Activated T-helper 17 cell treated with anti-CD3 and anti-CD28 coated beads, Interleukin-2, amount 50 U/mL, for 72 hours (primary cell): ENCODE measurements at regions not wholly inside any gene's neighbourhood (a gene's known extent, or its start where the extent isn't known, plus 50 kb on each side); places are given as distances from the start of the nearest gene placed in this dataset.

Experiments used
- ATAC-seq: fragments of 150-1000 bp; cut with Tn5 transposase; replicated peaks from 2 replicates; pipeline ENCODE4 v1.10.0; 2021; ENCODE audit warnings: mild to moderate bottlenecking, moderate library complexity
- H3K27ac Mint-ChIP-seq: one replicate; pipeline ENCODE4 v1.8.0; 2022; ENCODE audit warnings: mixed read lengths
- H3K27me3 Mint-ChIP-seq: one replicate; pipeline ENCODE4 v1.8.0; 2022; ENCODE audit warnings: mixed read lengths
- H3K36me3 Mint-ChIP-seq: one replicate; pipeline ENCODE4 v1.8.0; 2022; ENCODE audit warnings: low read depth, mild to moderate bottlenecking, mixed read lengths
- H3K4me1 Mint-ChIP-seq: one replicate; pipeline ENCODE4 v1.8.0; 2022; ENCODE audit warnings: mixed read lengths
- H3K4me3 Mint-ChIP-seq: one replicate; pipeline ENCODE4 v1.8.0; 2022; ENCODE audit warnings: mild to moderate bottlenecking, mixed read lengths
- H3K9me3 Mint-ChIP-seq: one replicate; pipeline ENCODE4 v1.8.0; 2022; ENCODE audit warnings: mixed read lengths

- ATAC-seq = no peak
- Mint-ChIP-seq H3K9me3 (no peaks in the 10 kb centered on the region), H3K36me3 (no peaks in the 10 kb centered on the region), H3K27ac (no peak overlapping the region), H3K4me1 (no peaks in the 10 kb centered on the region), H3K27me3 (peaks cover 9% of the 10 kb centered on the region), H3K4me3 (no peak overlapping the region)
These were observed 367.1 kb downstream of the CDK5RAP2 start for GRCh38 chr9:120212853-120213200.

GRCh38 chr9:120212153-120212852 lies 367.7 kb downstream of the CDK5RAP2 start:
- no peak for ATAC-seq
- Mint-ChIP-seq H3K4me1 (no peaks in the 10 kb centered on the region), H3K27ac (no peak overlapping the region), H3K4me3 (no peak overlapping the region), H3K9me3 (no peaks in the 10 kb centered on the region), H3K36me3 (no peaks in the 10 kb centered on the region), H3K27me3 (peaks cover 9% of the 10 kb centered on the region)

- no peak for ATAC-seq
- H3K27ac Mint-ChIP-seq = no peak overlapping the region
- no peaks in the 10 kb centered on the region for H3K9me3 Mint-ChIP-seq
- H3K4me1 Mint-ChIP-seq = no peaks in the 10 kb centered on the region
- no peaks in the 10 kb centered on the region for H3K36me3 Mint-ChIP-seq
- H3K4me3 Mint-ChIP-seq = no peak overlapping the region
- peaks cover 11% of the 10 kb centered on the region for H3K27me3 Mint-ChIP-seq
These were observed 369.7 kb downstream of the CDK5RAP2 start for GRCh38 chr9:120210274-120210673.

- H3K4me1 Mint-ChIP-seq = no peaks in the 10 kb centered on the region
- no peak overlapping the region for H3K27ac Mint-ChIP-seq
- no peak overlapping the region for H3K4me3 Mint-ChIP-seq
- H3K36me3 Mint-ChIP-seq = no peaks in the 10 kb centered on the region
- peaks cover 3% of the 10 kb centered on the region for H3K27me3 Mint-ChIP-seq
- no peaks in the 10 kb centered on the region for H3K9me3 Mint-ChIP-seq
- ATAC-seq = no peak
These were observed 376.9 kb downstream of the CDK5RAP2 start for GRCh38 chr9:120202856-120203654.

- H3K36me3 Mint-ChIP-seq = no peaks in the 10 kb centered on the region
- H3K4me1 Mint-ChIP-seq = no peaks in the 10 kb centered on the region
- H3K4me3 Mint-ChIP-seq = no peak overlapping the region
- no peak overlapping the region for H3K27ac Mint-ChIP-seq
- H3K27me3 Mint-ChIP-seq = no peaks in the 10 kb centered on the region
- ATAC-seq = no peak
- no peaks in the 10 kb centered on the region for H3K9me3 Mint-ChIP-seq
These were observed 381.9 kb downstream of the CDK5RAP2 start for GRCh38 chr9:120198027-120198426.

GRCh38 chr9:120197605-120198004 lies 382.4 kb downstream of the CDK5RAP2 start:
- H3K4me1 Mint-ChIP-seq = no peaks in the 10 kb centered on the region
- no peak overlapping the region for H3K27ac Mint-ChIP-seq
- no peak overlapping the region for H3K4me3 Mint-ChIP-seq
- H3K36me3 Mint-ChIP-seq = no peaks in the 10 kb centered on the region
- H3K27me3 Mint-ChIP-seq = no peaks in the 10 kb centered on the region
- H3K9me3 Mint-ChIP-seq = no peaks in the 10 kb centered on the region
- ATAC-seq = no peak

- no peak overlapping the region for H3K27ac Mint-ChIP-seq
- no peaks in the 10 kb centered on the region for H3K36me3 Mint-ChIP-seq
- ATAC-seq = no peak
- no peak overlapping the region for H3K4me3 Mint-ChIP-seq
- H3K9me3 Mint-ChIP-seq = peaks cover under 1% of the 10 kb centered on the region
- no peaks in the 10 kb centered on the region for H3K4me1 Mint-ChIP-seq
- H3K27me3 Mint-ChIP-seq = peaks cover under 1% of the 10 kb centered on the region
These were observed 388.8 kb downstream of the CDK5RAP2 start for GRCh38 chr9:120191141-120191540.

GRCh38 chr9:120187758-120188157 lies 392.2 kb downstream of the CDK5RAP2 start:
- H3K27me3 Mint-ChIP-seq = peaks cover 7% of the 10 kb centered on the region
- H3K27ac Mint-ChIP-seq = no peak overlapping the region
- no peak overlapping the region for H3K4me3 Mint-ChIP-seq
- H3K4me1 Mint-ChIP-seq = no peaks in the 10 kb centered on the region
- H3K36me3 Mint-ChIP-seq = no peaks in the 10 kb centered on the region
- peaks cover 3% of the 10 kb centered on the region for H3K9me3 Mint-ChIP-seq
- ATAC-seq = no peak

- Mint-ChIP-seq H3K4me3 (no peak overlapping the region), H3K27ac (no peak overlapping the region), H3K36me3 (no peaks in the 10 kb centered on the region), H3K27me3 (peaks cover 7% of the 10 kb centered on the region), H3K4me1 (no peaks in the 10 kb centered on the region), H3K9me3 (peaks cover 3% of the 10 kb centered on the region)
- ATAC-seq = no peak
These were observed 393.7 kb downstream of the CDK5RAP2 start for GRCh38 chr9:120186276-120186675.

- Mint-ChIP-seq H3K27me3 (peaks cover 7% of the 10 kb centered on the region), H3K4me3 (no peak overlapping the region), H3K27ac (no peak overlapping the region), H3K4me1 (no peaks in the 10 kb centered on the region), H3K36me3 (no peaks in the 10 kb centered on the region), H3K9me3 (peaks cover 6% of the 10 kb centered on the region)
- no peak for ATAC-seq
These were observed 395.7 kb downstream of the CDK5RAP2 start for GRCh38 chr9:120184266-120184665.

GRCh38 chr9:120183615-120184014 lies 396.4 kb downstream of the CDK5RAP2 start:
- H3K27me3 Mint-ChIP-seq = peaks cover 7% of the 10 kb centered on the region
- no peaks in the 10 kb centered on the region for H3K36me3 Mint-ChIP-seq
- H3K27ac Mint-ChIP-seq = no peak overlapping the region
- ATAC-seq = no peak
- peaks cover 6% of the 10 kb centered on the region for H3K9me3 Mint-ChIP-seq
- no peak overlapping the region for H3K4me3 Mint-ChIP-seq
- no peaks in the 10 kb centered on the region for H3K4me1 Mint-ChIP-seq

GRCh38 chr9:120182011-120182410 lies 398.0 kb downstream of the CDK5RAP2 start:
- peaks cover 7% of the 10 kb centered on the region for H3K27me3 Mint-ChIP-seq
- H3K36me3 Mint-ChIP-seq = no peaks in the 10 kb centered on the region
- H3K9me3 Mint-ChIP-seq = peaks cover 6% of the 10 kb centered on the region
- no peak overlapping the region for H3K4me3 Mint-ChIP-seq
- H3K27ac Mint-ChIP-seq = no peak overlapping the region
- ATAC-seq = no peak
- no peaks in the 10 kb centered on the region for H3K4me1 Mint-ChIP-seq

- Mint-ChIP-seq H3K4me3 (no peak overlapping the region), H3K27ac (no peak overlapping the region), H3K36me3 (no peaks in the 10 kb centered on the region), H3K9me3 (peaks cover 3% of the 10 kb centered on the region), H3K27me3 (no peaks in the 10 kb centered on the region), H3K4me1 (no peaks in the 10 kb centered on the region)
- no peak for ATAC-seq
These were observed 402.8 kb downstream of the CDK5RAP2 start for GRCh38 chr9:120177121-120177520.

GRCh38 chr9:120175031-120175430 lies 404.9 kb downstream of the CDK5RAP2 start:
- peaks cover 9% of the 10 kb centered on the region for H3K9me3 Mint-ChIP-seq
- no peak for ATAC-seq
- H3K27me3 Mint-ChIP-seq = peaks cover 13% of the 10 kb centered on the region
- no peak overlapping the region for H3K4me3 Mint-ChIP-seq
- no peak overlapping the region for H3K27ac Mint-ChIP-seq
- no peaks in the 10 kb centered on the region for H3K36me3 Mint-ChIP-seq
- H3K4me1 Mint-ChIP-seq = no peaks in the 10 kb centered on the region

GRCh38 chr9:120161776-120162175 lies 418.2 kb downstream of the CDK5RAP2 start:
- Mint-ChIP-seq H3K4me1 (no peaks in the 10 kb centered on the region), H3K27me3 (no peaks in the 10 kb centered on the region), H3K27ac (no peak overlapping the region), H3K36me3 (no peaks in the 10 kb centered on the region), H3K9me3 (no peaks in the 10 kb centered on the region), H3K4me3 (no peak overlapping the region)
- no peak for ATAC-seq
